CD14-positive monocyte (primary cell): ENCODE measurements at regions not wholly inside any gene's neighbourhood (a gene's known extent, or its start where the extent isn't known, plus 50 kb on each side); places are given as distances from the start of the nearest gene placed in this dataset.

ENCODE experiments used
- DNase-seq, 3 donors: peaks; one replicate each; pipeline ENCODE4 v3.0.0-alpha.2; 2011 to 2022
- H2AFZ ChIP-seq: 2 replicates; pipeline ENCODE4 v1.6.0; 2012; ENCODE audit warnings: mild to moderate bottlenecking, low read depth, low read length, inconsistent platforms; ENCODE audit not compliant: insufficient read depth, poor library complexity, severe bottlenecking
- H3K27ac ChIP-seq, 2 donors: 1 replicate in 1 of 2; 2 replicates in 1 of 2; pipeline ENCODE4 v1.5.1; 2012 to 2013; ENCODE audit warnings: low read length in 2 of 2, control low read depth in 1 of 2, inconsistent platforms in 1 of 2, low read depth in 1 of 2, mild to moderate bottlenecking in 1 of 2
- H3K27me3 ChIP-seq, 2 donors: one replicate each; pipeline versions ENCODE4 v1.6.0 to v1.6.1; 2011 to 2013; ENCODE audit warnings: low read length in 2 of 2; ENCODE audit not compliant: control insufficient read depth in 2 of 2, insufficient read depth in 2 of 2
- H3K36me3 ChIP-seq, 2 donors: replicated peaks in 1 of 2; 1 replicate in 1 of 2; 2 replicates in 1 of 2; pipeline versions ENCODE4 v1.5.1 to v1.6.1; 2012 to 2013; ENCODE audit warnings: low read length in 2 of 2, control low read depth in 1 of 2, inconsistent platforms in 1 of 2, mild to moderate bottlenecking in 1 of 2; ENCODE audit not compliant: insufficient read depth in 2 of 2, control insufficient read depth in 1 of 2
- H3K4me1 ChIP-seq, 2 donors: 1 replicate in 1 of 2; 2 replicates in 1 of 2; pipeline versions ENCODE4 v1.5.1 to v1.6.1; 2012 to 2013; ENCODE audit warnings: low read length in 2 of 2, control low read depth in 1 of 2, inconsistent platforms in 1 of 2, mild to moderate bottlenecking in 1 of 2, moderate library complexity in 1 of 2; ENCODE audit not compliant: insufficient read depth in 2 of 2, control insufficient read depth in 1 of 2
- H3K4me2 ChIP-seq: replicated peaks from 2 replicates; pipeline ENCODE3; 2012; ENCODE audit warnings: low read length, moderate library complexity, mild to moderate bottlenecking; ENCODE audit not compliant: poor library complexity, severe bottlenecking; ENCODE audit errors: extremely low read depth
- H3K4me3 ChIP-seq, 3 experiments: fragments of 200-600 bp in 1 of 3; sonication (generic) in 1 of 3; replicated peaks in 1 of 3; 1 replicate in 2 of 3; 2 replicates in 1 of 3; pipeline ENCODE4 v1.5.1; 2011 to 2013; ENCODE audit warnings: low read length in 3 of 3, mild to moderate bottlenecking in 3 of 3, control low read depth in 2 of 3, low read depth in 2 of 3, inconsistent platforms in 1 of 3, moderate library complexity in 1 of 3
- H3K79me2 ChIP-seq: 2 replicates; pipeline ENCODE4 v1.6.0; 2012; ENCODE audit warnings: mild to moderate bottlenecking, control low read depth, inconsistent platforms, low read length, moderate library complexity; ENCODE audit not compliant: insufficient read depth
- H3K9ac ChIP-seq: 2 replicates; pipeline ENCODE4 v1.6.0; 2017; ENCODE audit warnings: low read length, mild to moderate bottlenecking; ENCODE audit not compliant: insufficient read depth, poor library complexity, severe bottlenecking
- H3K9me3 ChIP-seq, 2 donors: replicated peaks in 1 of 2; 1 replicate in 1 of 2; 2 replicates in 1 of 2; pipeline versions ENCODE4 v1.5.1 to v1.6.1; 2012 to 2013; ENCODE audit warnings: low read length in 2 of 2, control low read depth in 1 of 2; ENCODE audit not compliant: control insufficient read depth in 1 of 2, insufficient read depth in 1 of 2
- H4K20me1 ChIP-seq: 2 replicates; pipeline ENCODE4 v1.6.0; 2012; ENCODE audit warnings: mild to moderate bottlenecking, low read length, control low read depth, moderate library complexity; ENCODE audit not compliant: insufficient read depth
- H3K27ac Mint-ChIP-seq, 7 donors: one replicate each; pipeline ENCODE4 v1.8.0; 2020; ENCODE audit warnings: mild to moderate bottlenecking in 7 of 7, mixed read lengths in 7 of 7, moderate library complexity in 6 of 7, inconsistent platforms in 2 of 7
- H3K27me3 Mint-ChIP-seq, 3 donors: one replicate each; pipeline ENCODE4 v1.8.0; 2021 to 2022; ENCODE audit warnings: low read depth in 3 of 3, mild to moderate bottlenecking in 3 of 3, mixed read lengths in 3 of 3, moderate library complexity in 3 of 3, inconsistent platforms in 1 of 3
- H3K36me3 Mint-ChIP-seq, 2 donors: one replicate each; pipeline ENCODE4 v1.8.0; 2020; ENCODE audit warnings: mixed read lengths in 2 of 2, inconsistent platforms in 1 of 2, mild to moderate bottlenecking in 1 of 2
- H3K4me1 Mint-ChIP-seq: one replicate; pipeline ENCODE4 v1.8.0; 2020; ENCODE audit warnings: mild to moderate bottlenecking, mixed read lengths
- H3K4me3 Mint-ChIP-seq, 2 donors: one replicate each; pipeline ENCODE4 v1.8.0; 2020; ENCODE audit warnings: mild to moderate bottlenecking in 2 of 2, mixed read lengths in 2 of 2, moderate library complexity in 1 of 2
- H3K9me3 Mint-ChIP-seq, 7 donors: one replicate each; pipeline ENCODE4 v1.8.0; 2020 to 2022; ENCODE audit warnings: mixed read lengths in 7 of 7, mild to moderate bottlenecking in 6 of 7, moderate library complexity in 6 of 7, inconsistent platforms in 2 of 7
- CTCF ChIP-seq: fragments of 200-600 bp; IDR thresholded peaks from one replicate; pipeline ENCODE4 v1.8.0; 2022; ENCODE audit warnings: antibody characterized with exemption, mild to moderate bottlenecking
- WGBS: methylation state at CpG from one replicate; pipeline ENCODE4 v1.1.5; 2013; ENCODE audit warnings: missing lambda C conversion rate; ENCODE audit not compliant: insufficient coverage; 5-methylcytosine and 5-hydroxymethylcytosine counted together
- intact Hi-C, 2 donors: fragments of 100-400 bp; cut with micrococcal nuclease; formaldehyde crosslinking; loops; one replicate each; pipeline versions ENCODE4 v1.15.0 to v1.15.1; 2023

- Histone ChIP-seq H3K27ac (no peak overlapping the region), H3K4me1 (no peaks in the 10 kb centered on the region), H3K9me3 (peaks cover 3 to 5% of the 10 kb centered on the region in 2 donors), H3K27me3 (no peaks in the 10 kb centered on the region), H3K36me3 (no peaks in the 10 kb centered on the region), H3K79me2 (no peaks in the 10 kb centered on the region), H2AFZ (no peak overlapping the region), H3K9ac (no peak overlapping the region), H3K4me3 (no peak overlapping the region), H3K4me2 (no peak overlapping the region), H4K20me1 (no peaks in the 10 kb centered on the region)
- Mint-ChIP-seq H3K27me3 (peaks cover 0 to 1% (median 0%) of the 10 kb centered on the region in 3 donors), H3K9me3 (peaks cover 0 to 5% (median 2%) of the 10 kb centered on the region in 7 donors), H3K36me3 (no peaks in the 10 kb centered on the region), H3K27ac (no peak overlapping the region), H3K4me1 (no peaks in the 10 kb centered on the region), H3K4me3 (no peak overlapping the region)
- intact Hi-C loops = no loop called here
- no peak for DNase-seq
- no peak for TF ChIP-seq CTCF
Observed at GRCh38 chr13:58933475-58933874, 1230.3 kb downstream of the DIAPH3 start.

GRCh38 chr13:58935689-58936088, 1228.0 kb downstream of the DIAPH3 start:
- H4K20me1 ChIP-seq = no peaks in the 10 kb centered on the region
- no peaks in the 10 kb centered on the region for H3K4me1 Mint-ChIP-seq
- no peak overlapping the region for H3K4me3 Mint-ChIP-seq
- H3K79me2 ChIP-seq = no peaks in the 10 kb centered on the region
- TF ChIP-seq CTCF = no peak
- no peaks in the 10 kb centered on the region for H3K4me1 ChIP-seq
- no peaks in the 10 kb centered on the region for H3K36me3 ChIP-seq
- no peak overlapping the region for H3K9ac ChIP-seq
- peaks cover 0 to 6% (median 3%) of the 10 kb centered on the region in 7 donors for H3K9me3 Mint-ChIP-seq
- H3K4me3 ChIP-seq = no peak overlapping the region
- H2AFZ ChIP-seq = no peak overlapping the region
- H3K27ac ChIP-seq = no peak overlapping the region
- H3K27ac Mint-ChIP-seq = no peak overlapping the region
- WGBS = 94% methylated on average over 3 of the region's 5 CpGs
- peaks cover 3 to 5% of the 10 kb centered on the region in 2 donors for H3K9me3 ChIP-seq
- no peak for DNase-seq
- H3K27me3 Mint-ChIP-seq = peaks cover 0 to 1% (median 0%) of the 10 kb centered on the region in 3 donors
- H3K36me3 Mint-ChIP-seq = no peaks in the 10 kb centered on the region
- no peaks in the 10 kb centered on the region for H3K27me3 ChIP-seq
- intact Hi-C loops = no loop called here
- H3K4me2 ChIP-seq = no peak overlapping the region
